OCI-LY7 (cell line): ENCODE measurements at regions not wholly inside any gene's neighbourhood (a gene's known extent, or its start where the extent isn't known, plus 50 kb on each side); places are given as distances from the start of the nearest gene placed in this dataset.

ENCODE experiments used
- CTCF ChIP-seq: fragments of 200-600 bp; sonication (generic); conservative IDR thresholded peaks from 2 replicates; pipeline ENCODE4 v1.5.1; 2014; ENCODE audit warnings: mild to moderate bottlenecking, antibody characterized with exemption, low read length, moderate library complexity, mixed read lengths
- EZH2phosphoT487 ChIP-seq: fragments of 200-600 bp; sonication (generic); IDR thresholded peaks from 2 replicates; pipeline ENCODE4 v1.6.1; 2018; ENCODE audit warnings: low read depth, borderline replicate concordance, mild to moderate bottlenecking, mixed run types, antibody characterized with exemption, low read length, moderate library complexity, mixed read lengths

GRCh38 chr1:29644812-29645211 is 408.5 kb downstream of the PTPRU start:
- TF ChIP-seq CTCF (no peak), EZH2phosphoT487 (no peak)
